KOPT-K1 (cell line): ENCODE measurements at regions not wholly inside any gene's neighbourhood (a gene's known extent, or its start where the extent isn't known, plus 50 kb on each side); places are given as distances from the start of the nearest gene placed in this dataset.

Source experiments
- H3K27ac ChIP-seq: fragments of 200-600 bp; sonication (generic); 2 replicates; pipeline ENCODE4 v1.5.1; 2016; ENCODE audit warnings: antibody characterized with exemption, mild to moderate bottlenecking, low read depth, low read length; ENCODE audit not compliant: poor library complexity, severe bottlenecking
- H3K36me3 ChIP-seq: fragments of 200-600 bp; sonication (generic); 2 replicates; pipeline ENCODE4 v1.5.1; 2017; ENCODE audit warnings: antibody characterized with exemption, mild to moderate bottlenecking, low read length, moderate library complexity; ENCODE audit not compliant: insufficient read depth
- H3K9me3 ChIP-seq: fragments of 200-600 bp; sonication (generic); 2 replicates; pipeline ENCODE4 v1.5.1; 2017; ENCODE audit warnings: antibody characterized with exemption, low read length, mild to moderate bottlenecking; ENCODE audit not compliant: insufficient read depth, poor library complexity, severe bottlenecking

GRCh38 chr19:23855676-23856075 is 59.0 kb upstream of the ZNF726 start:
- Histone ChIP-seq H3K9me3 (peaks cover 16% of the 10 kb centered on the region), H3K27ac (no peak overlapping the region), H3K36me3 (no peaks in the 10 kb centered on the region)

DNA sequence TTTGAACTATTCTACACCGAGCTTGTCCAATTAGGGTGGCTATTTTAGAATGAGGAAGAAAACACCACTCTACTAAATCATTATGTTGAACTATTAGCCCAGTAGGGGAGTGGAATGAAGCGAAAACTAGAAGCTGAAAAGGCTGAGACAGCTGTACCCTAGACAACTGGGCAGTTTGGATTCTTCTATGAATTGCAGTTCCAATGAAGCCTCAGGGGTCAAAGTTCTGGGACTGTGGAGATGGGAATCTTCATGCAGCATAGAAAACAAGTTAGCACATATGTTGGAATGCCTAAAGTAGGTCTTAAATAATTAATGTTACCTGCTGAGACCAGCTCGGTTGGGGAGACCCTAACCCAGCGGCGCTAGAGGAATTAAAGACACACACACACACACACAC is 62.7 kb upstream of the ZNF726 start:
- Histone ChIP-seq H3K36me3 (no peaks in the 10 kb centered on the region), H3K27ac (no peak overlapping the region), H3K9me3 (peaks cover 24% of the 10 kb centered on the region)

- Histone ChIP-seq H3K27ac (no peak overlapping the region), H3K9me3 (peaks cover 83% of the 10 kb centered on the region), H3K36me3 (no peaks in the 10 kb centered on the region)
Measured at GRCh38 chr19:23832717-23833327, 74.1 kb upstream of the ZNF681 start.

GRCh38 chr19:23823952-23824389 is 65.3 kb upstream of the ZNF681 start:
- Histone ChIP-seq H3K27ac (no peak overlapping the region), H3K9me3 (peaks cover 74% of the 10 kb centered on the region), H3K36me3 (no peaks in the 10 kb centered on the region)

DNA sequence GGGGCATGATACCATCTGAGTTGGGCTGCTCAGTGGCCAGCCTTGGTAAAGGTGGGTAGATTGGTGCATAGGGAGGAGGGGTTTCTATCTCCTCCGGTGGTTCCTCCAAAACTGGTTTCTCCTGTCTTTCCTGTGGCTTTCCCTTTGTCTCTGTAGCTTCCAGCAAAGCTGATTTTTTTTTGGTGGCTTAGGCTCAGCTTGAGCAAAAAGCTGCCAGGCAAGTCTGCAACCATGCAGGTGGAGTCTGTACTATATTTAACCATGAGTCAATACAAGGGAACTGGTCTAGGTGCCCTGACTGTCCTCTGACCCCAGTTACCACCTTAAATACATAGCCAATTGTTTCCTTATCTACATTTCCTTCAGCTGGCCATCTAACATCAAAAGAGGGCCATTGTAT is 64.0 kb upstream of the ZNF681 start:
- peaks cover 77% of the 10 kb centered on the region for H3K9me3 ChIP-seq
- H3K27ac ChIP-seq, result no peak overlapping the region
- no peaks in the 10 kb centered on the region for H3K36me3 ChIP-seq

DNA sequence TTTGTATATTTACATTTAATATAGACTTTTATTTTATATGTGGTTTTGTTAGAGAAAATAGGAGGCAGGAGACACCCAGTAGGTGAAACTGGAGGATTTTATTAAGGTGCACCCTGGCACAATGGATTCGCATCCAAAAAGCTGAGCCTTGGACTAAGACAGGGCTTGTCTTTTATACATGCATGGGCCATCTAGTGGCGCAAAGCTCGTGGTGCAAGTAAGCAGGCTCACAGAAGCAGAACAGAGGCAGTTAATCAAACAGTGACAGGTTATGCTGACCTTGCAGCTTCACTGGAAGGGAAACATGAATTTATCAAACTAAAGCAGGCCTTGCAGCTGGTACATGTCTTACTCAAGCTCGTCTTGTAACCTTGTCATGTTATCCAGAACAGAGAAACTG is 58.8 kb upstream of the ZNF681 start:
- H3K27ac ChIP-seq, result no peak overlapping the region
- H3K36me3 ChIP-seq, result peaks cover 11% of the 10 kb centered on the region
- peaks cover 74% of the 10 kb centered on the region for H3K9me3 ChIP-seq

DNA sequence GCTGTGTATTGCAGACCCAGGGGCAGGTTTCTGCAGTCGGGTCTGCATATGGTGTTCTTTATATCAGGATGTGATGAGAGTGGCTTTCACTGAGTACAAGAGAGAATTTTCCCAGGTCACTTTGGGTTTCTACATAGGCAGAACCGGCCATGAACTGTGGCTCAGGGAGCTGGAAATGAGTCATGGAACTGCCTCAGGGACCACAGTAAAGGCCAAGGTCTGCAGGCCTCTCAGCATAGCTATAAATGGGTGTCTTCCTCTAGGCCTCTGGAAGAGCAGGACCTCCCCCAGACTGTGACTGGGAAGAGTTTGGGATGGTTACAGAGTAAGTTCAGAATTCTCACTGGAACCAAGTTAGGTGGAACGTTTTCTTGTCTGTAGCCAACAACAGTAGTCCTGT is 51.8 kb upstream of the ZNF681 start:
- H3K9me3 ChIP-seq, result peaks cover 54% of the 10 kb centered on the region
- H3K36me3 ChIP-seq, result peaks cover 25% of the 10 kb centered on the region
- no peak overlapping the region for H3K27ac ChIP-seq
